ENCODE measurements at regions not wholly inside any gene's neighbourhood (a gene's known extent, or its start where the extent isn't known, plus 50 kb on each side); places are given as distances from the start of the nearest gene placed in this dataset.

DNA sequence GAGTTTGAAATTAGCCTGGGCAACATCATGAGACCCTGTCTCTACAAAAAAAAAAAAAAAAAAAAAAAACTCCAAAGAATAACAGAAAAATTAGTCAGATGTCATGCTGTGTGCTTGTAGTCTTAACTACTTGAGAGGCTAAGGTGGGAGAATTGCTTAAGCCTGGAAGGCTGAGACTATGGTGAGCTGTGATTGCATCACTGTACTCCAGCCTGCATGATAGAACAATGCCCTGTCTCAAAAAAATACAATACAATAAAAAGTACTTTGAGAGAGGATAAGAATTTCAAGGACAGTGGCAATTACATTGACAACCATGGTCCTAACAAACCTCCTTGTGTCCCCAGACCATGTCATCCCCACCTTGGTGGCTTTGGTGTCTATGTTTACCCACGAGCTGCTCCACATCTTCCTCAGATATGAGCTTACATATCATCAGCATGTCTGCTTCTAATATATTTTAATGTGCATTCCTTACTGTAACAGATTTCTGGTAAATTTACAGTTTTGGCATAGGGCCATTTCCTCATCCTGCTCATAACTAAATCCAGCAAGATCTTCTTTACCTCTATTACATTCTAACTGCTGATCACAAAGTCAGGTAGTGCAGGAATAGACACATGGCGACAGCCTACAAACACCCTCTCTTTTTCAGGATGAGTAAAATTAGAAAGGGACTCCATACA lies 437.7 kb upstream of the HNRNPA3 start:
- no peak for DNase-seq (ENCODE audit: insufficient read length, low spot score, missing footprints)
- Histone ChIP-seq H3K79me2 (ENCODE audit: insufficient read depth, low read length) (no peaks in the 10 kb centered on the region), H2AFZ (ENCODE audit: low read length) (no peak overlapping the region), H3K27me3 (ENCODE audit: insufficient read depth, low read length) (no peaks in the 10 kb centered on the region), H4K20me1 (ENCODE audit: insufficient read depth, low read length) (no peaks in the 10 kb centered on the region), H3K36me3 (ENCODE audit: insufficient read depth, low read length) (no peaks in the 10 kb centered on the region), H3K27ac (ENCODE audit: low read depth, low read length) (no peak overlapping the region), H3K4me1 (ENCODE audit: insufficient read depth, low read length) (no peaks in the 10 kb centered on the region), H3K9me3 (ENCODE audit: low read depth, low read length) (no peaks in the 10 kb centered on the region), H3K4me3 (ENCODE audit: insufficient read depth, low read length) (no peak overlapping the region), H3K4me2 (ENCODE audit: insufficient read depth, low read length) (no peak overlapping the region)
- TF ChIP-seq CTCF (IDR thresholded peaks at IDR 0.05; ENCODE audit: extremely low read depth, low read depth, low read length), result no peak

GRCh38 chr2:176777262-176777661 lies 435.3 kb upstream of the HNRNPA3 start:
- H3K4me2 ChIP-seq (ENCODE audit: insufficient read depth, low read length), result no peak overlapping the region
- no peak for DNase-seq (ENCODE audit: insufficient read length, low spot score, missing footprints)
- H3K36me3 ChIP-seq (ENCODE audit: insufficient read depth, low read length), result no peaks in the 10 kb centered on the region
- H3K79me2 ChIP-seq (ENCODE audit: insufficient read depth, low read length), result no peaks in the 10 kb centered on the region
- no peaks in the 10 kb centered on the region for H3K9me3 ChIP-seq (ENCODE audit: low read depth, low read length)
- no peak overlapping the region for H3K27ac ChIP-seq (ENCODE audit: low read depth, low read length)
- H3K4me1 ChIP-seq (ENCODE audit: insufficient read depth, low read length), result no peaks in the 10 kb centered on the region
- H2AFZ ChIP-seq (ENCODE audit: low read length), result no peak overlapping the region
- TF ChIP-seq CTCF (IDR thresholded peaks at IDR 0.05; ENCODE audit: extremely low read depth, low read depth, low read length), result no peak
- H3K4me3 ChIP-seq (ENCODE audit: insufficient read depth, low read length), result no peak overlapping the region
- no peaks in the 10 kb centered on the region for H4K20me1 ChIP-seq (ENCODE audit: insufficient read depth, low read length)
- no peaks in the 10 kb centered on the region for H3K27me3 ChIP-seq (ENCODE audit: insufficient read depth, low read length)

DNA sequence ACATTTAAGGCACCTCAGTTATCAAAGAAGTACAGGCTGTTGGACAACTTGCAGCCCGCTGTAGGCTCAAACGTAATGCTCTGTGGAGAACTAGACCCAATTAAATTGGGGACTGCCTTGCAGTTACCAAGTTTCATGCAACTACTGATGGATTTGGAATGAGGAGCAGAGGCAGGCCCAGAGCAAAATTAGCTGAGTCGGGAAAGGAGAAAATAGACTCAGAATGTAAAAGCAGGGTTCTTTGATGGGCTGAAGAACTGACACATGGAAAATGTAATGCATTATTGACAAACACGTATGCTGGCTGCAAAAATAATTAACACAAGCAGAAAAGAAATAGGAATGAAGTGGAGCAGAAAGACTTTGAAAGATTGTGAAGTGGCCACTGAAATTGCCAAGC lies 432.7 kb upstream of the HNRNPA3 start:
- no peaks in the 10 kb centered on the region for H3K36me3 ChIP-seq (ENCODE audit: insufficient read depth, low read length)
- no peak for TF ChIP-seq CTCF (IDR thresholded peaks at IDR 0.05; ENCODE audit: extremely low read depth, low read depth, low read length)
- H2AFZ ChIP-seq (ENCODE audit: low read length), result no peak overlapping the region
- no peak overlapping the region for H3K27ac ChIP-seq (ENCODE audit: low read depth, low read length)
- DNase-seq (ENCODE audit: insufficient read length, low spot score, missing footprints), result no peak
- H4K20me1 ChIP-seq (ENCODE audit: insufficient read depth, low read length), result no peaks in the 10 kb centered on the region
- no peak overlapping the region for H3K4me2 ChIP-seq (ENCODE audit: insufficient read depth, low read length)
- H3K9me3 ChIP-seq (ENCODE audit: low read depth, low read length), result no peaks in the 10 kb centered on the region
- no peaks in the 10 kb centered on the region for H3K79me2 ChIP-seq (ENCODE audit: insufficient read depth, low read length)
- no peaks in the 10 kb centered on the region for H3K4me1 ChIP-seq (ENCODE audit: insufficient read depth, low read length)
- H3K4me3 ChIP-seq (ENCODE audit: insufficient read depth, low read length), result no peak overlapping the region
- H3K27me3 ChIP-seq (ENCODE audit: insufficient read depth, low read length), result no peaks in the 10 kb centered on the region

GRCh38 chr2:176780348-176780747 lies 432.2 kb upstream of the HNRNPA3 start:
- no peak for TF ChIP-seq CTCF (IDR thresholded peaks at IDR 0.05; ENCODE audit: extremely low read depth, low read depth, low read length)
- no peak overlapping the region for H2AFZ ChIP-seq (ENCODE audit: low read length)
- H3K4me2 ChIP-seq (ENCODE audit: insufficient read depth, low read length), result no peak overlapping the region
- no peaks in the 10 kb centered on the region for H3K36me3 ChIP-seq (ENCODE audit: insufficient read depth, low read length)
- no peak for DNase-seq (ENCODE audit: insufficient read length, low spot score, missing footprints)
- H3K27ac ChIP-seq (ENCODE audit: low read depth, low read length), result no peak overlapping the region
- no peaks in the 10 kb centered on the region for H4K20me1 ChIP-seq (ENCODE audit: insufficient read depth, low read length)
- no peaks in the 10 kb centered on the region for H3K4me1 ChIP-seq (ENCODE audit: insufficient read depth, low read length)
- H3K4me3 ChIP-seq (ENCODE audit: insufficient read depth, low read length), result no peak overlapping the region
- no peaks in the 10 kb centered on the region for H3K27me3 ChIP-seq (ENCODE audit: insufficient read depth, low read length)
- H3K79me2 ChIP-seq (ENCODE audit: insufficient read depth, low read length), result no peaks in the 10 kb centered on the region
- no peaks in the 10 kb centered on the region for H3K9me3 ChIP-seq (ENCODE audit: low read depth, low read length)
